Tibial nerve (tissue), 4 donors: ENCODE measurements at regions not wholly inside any gene's neighbourhood (a gene's known extent, or its start where the extent isn't known, plus 50 kb on each side); places are given as distances from the start of the nearest gene placed in this dataset.
"Not testable (repeated sequence)": the region's sequence is repeated elsewhere in the genome, so short reads cannot be mapped to it uniquely, and the experiment has no call there.

Experiments
- DNase-seq, 2 donors: peaks; one replicate each; pipeline ENCODE4 v3.0.0-alpha.2; 2019; ENCODE audit warnings: low spot score in 2 of 2
- H3K27ac ChIP-seq, 4 donors: fragments of 200-600 bp; sonication (generic) in 3 of 4; one replicate each; pipeline ENCODE4 v1.5.1; 2017 to 2019; ENCODE audit warnings: mild to moderate bottlenecking in 1 of 4
- H3K27me3 ChIP-seq, 2 donors: fragments of 200-600 bp; sonication (generic) in 1 of 2; one replicate each; pipeline versions ENCODE4 v1.5.1 to v1.6.0; 2017 to 2019
- H3K36me3 ChIP-seq, 3 donors: fragments of 200-600 bp; sonication (generic); one replicate each; pipeline ENCODE4 v1.5.1; 2018 to 2019
- H3K4me1 ChIP-seq, 4 donors: fragments of 200-600 bp; sonication (generic) in 3 of 4; one replicate each; pipeline ENCODE4 v1.5.1; 2017 to 2019
- H3K4me3 ChIP-seq, 4 donors: fragments of 200-600 bp; sonication (generic) in 3 of 4; one replicate each; pipeline ENCODE4 v1.5.1; 2017 to 2019; ENCODE audit warnings: mild to moderate bottlenecking in 1 of 4, moderate library complexity in 1 of 4
- H3K9me3 ChIP-seq, 4 donors: fragments of 200-600 bp; sonication (generic) in 3 of 4; one replicate each; pipeline ENCODE4 v1.5.1; 2017 to 2019
- CTCF ChIP-seq, 5 experiments: fragments of 200-600 bp in 3 of 5; fragments of 450-650 bp in 2 of 5; sonication (generic) in 3 of 5; IDR thresholded peaks; one replicate each; pipeline ENCODE4 v1.5.1; 2016 to 2019; ENCODE audit warnings: antibody characterized with exemption in 5 of 5, mild to moderate bottlenecking in 3 of 5, moderate library complexity in 2 of 5
- EP300 ChIP-seq, 2 donors: sonication (generic); formaldehyde crosslinking; IDR thresholded peaks; one replicate each; pipeline ENCODE4 v1.6.1; 2017; ENCODE audit warnings: antibody characterized with exemption in 2 of 2, mild to moderate bottlenecking in 1 of 2
- POLR2A ChIP-seq, 2 donors: fragments of 450-650 bp; IDR thresholded peaks; one replicate each; pipeline ENCODE4 v1.6.1; 2017; ENCODE audit warnings: antibody characterized with exemption in 2 of 2, mild to moderate bottlenecking in 2 of 2, moderate library complexity in 2 of 2
- WGBS, 2 donors: methylation state at CpG; one replicate each; pipeline ENCODE4 v1.1.5; 2018; 5-methylcytosine and 5-hydroxymethylcytosine counted together

GRCh38 chr5:91245074-91245452, 138.1 kb downstream of the ARRDC3 start:
- WGBS, 2 donors = 52 to 56% methylated on average over 3 of the region's 3 CpGs
- Histone ChIP-seq H3K27me3 (no peaks in the 10 kb centered on the region), H3K9me3 (peaks cover 0 to 22% (median 5%) of the 10 kb centered on the region in 4 donors), H3K4me1 (no peaks in the 10 kb centered on the region), H3K4me3 (no peak overlapping the region), H3K27ac (no peak overlapping the region), H3K36me3 (no peaks in the 10 kb centered on the region)
- TF ChIP-seq POLR2A (IDR thresholded peaks at IDR 0.05) = no peak
- no peak for TF ChIP-seq CTCF (IDR thresholded peaks at IDR 0.05)
- no peak for TF ChIP-seq EP300 (IDR thresholded peaks at IDR 0.05)
- no peak for DNase-seq

DNA sequence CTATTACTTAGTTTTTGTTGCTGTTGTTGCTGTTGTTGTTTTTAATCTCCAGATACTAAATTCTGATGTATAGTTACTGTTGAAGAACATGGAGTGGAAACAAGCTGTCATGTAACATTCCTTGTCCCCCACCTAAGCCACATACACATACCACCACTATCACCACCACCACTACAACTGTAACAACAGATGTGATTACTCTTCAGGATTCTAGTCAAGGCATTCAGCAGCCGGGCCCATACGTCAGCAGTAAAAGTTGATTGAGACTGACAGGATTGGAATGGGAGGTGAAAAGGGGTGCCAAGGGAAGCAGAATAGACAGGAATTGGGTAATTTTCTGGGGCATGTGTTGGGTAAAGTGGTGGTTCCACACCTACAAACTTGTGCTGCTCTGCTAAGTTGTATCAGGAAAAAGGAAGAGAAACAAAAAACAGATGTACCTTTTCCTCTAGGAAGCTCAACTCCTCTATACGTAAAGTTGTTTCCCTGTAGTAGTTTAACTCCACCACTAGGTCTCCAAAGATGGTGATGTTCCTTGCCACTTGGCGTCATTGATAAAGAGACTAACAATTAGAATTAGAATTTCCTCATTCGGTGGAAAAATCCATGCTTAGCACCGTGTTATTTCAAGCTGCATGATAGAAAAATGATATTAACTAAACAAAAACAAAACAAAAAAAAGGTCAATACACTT, 138.6 kb downstream of the ARRDC3 start:
- no peak for DNase-seq

DNA sequence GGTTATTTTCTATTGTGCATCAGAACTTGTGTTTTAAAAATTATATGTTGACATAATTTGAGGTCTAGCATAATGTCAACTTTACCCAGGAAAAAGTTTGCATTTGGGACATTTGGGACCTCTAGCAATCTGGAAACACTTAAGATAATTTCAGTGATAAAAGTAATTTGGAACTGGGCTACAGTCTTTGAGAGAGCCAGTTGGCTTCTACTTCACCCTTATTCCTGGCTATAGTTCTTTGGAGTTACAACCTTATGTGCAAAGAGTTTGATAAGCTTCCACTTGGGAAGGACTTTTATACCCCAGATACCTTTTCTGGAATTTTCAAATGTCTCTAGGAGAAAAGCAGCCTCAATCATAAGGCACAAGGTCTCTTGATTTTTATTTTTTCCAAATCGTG, 139.3 kb downstream of the ARRDC3 start:
- H3K9me3 ChIP-seq = peaks cover 0 to 17% (median 5%) of the 10 kb centered on the region in 4 donors
- H3K36me3 ChIP-seq = no peaks in the 10 kb centered on the region
- TF ChIP-seq EP300 (IDR thresholded peaks at IDR 0.05) (no peak), CTCF (IDR thresholded peaks at IDR 0.05) (no peak), POLR2A (IDR thresholded peaks at IDR 0.05) (no peak)
- WGBS, 2 donors = 50 to 78% methylated on average over 1 of the region's 1 CpG
- no peaks in the 10 kb centered on the region for H3K27me3 ChIP-seq
- no peaks in the 10 kb centered on the region for H3K4me1 ChIP-seq
- H3K27ac ChIP-seq = no peak overlapping the region
- H3K4me3 ChIP-seq = no peak overlapping the region
- DNase-seq = no peak

More for the DNA sequence above, 138.6 kb downstream of the ARRDC3 start:
- no peaks in the 10 kb centered on the region for H3K4me1 ChIP-seq
- H3K9me3 ChIP-seq = peaks cover 0 to 17% (median 5%) of the 10 kb centered on the region in 4 donors
- no peaks in the 10 kb centered on the region for H3K36me3 ChIP-seq
- no peak overlapping the region for H3K4me3 ChIP-seq
- TF ChIP-seq POLR2A (IDR thresholded peaks at IDR 0.05) (no peak), CTCF (IDR thresholded peaks at IDR 0.05) (no peak), EP300 (IDR thresholded peaks at IDR 0.05) (no peak)
- 89 to 90% methylated on average over 6 of the region's 6 CpGs for WGBS, 2 donors
- no peak overlapping the region for H3K27ac ChIP-seq
- no peaks in the 10 kb centered on the region for H3K27me3 ChIP-seq

DNA sequence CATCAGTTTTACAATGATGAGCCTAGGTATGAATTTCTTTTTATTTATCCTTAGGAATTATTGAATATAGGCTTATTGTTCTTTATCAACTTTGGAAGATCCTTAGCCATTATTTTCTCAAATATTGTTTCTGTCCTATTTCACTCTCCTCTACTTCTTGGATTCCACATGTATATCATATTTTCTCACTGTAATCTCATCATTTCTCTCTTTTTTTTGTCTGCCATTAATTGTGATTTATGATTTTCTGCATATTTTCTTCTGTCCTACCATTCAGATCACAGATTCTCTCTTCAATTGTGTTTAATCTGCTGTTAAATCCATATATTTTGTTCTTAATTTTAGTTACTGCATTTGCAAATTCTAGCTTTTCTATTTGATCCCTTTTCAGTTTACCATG, 139.8 kb downstream of the ARRDC3 start:
- Histone ChIP-seq H3K4me1 (no peaks in the 10 kb centered on the region), H3K4me3 (no peak overlapping the region), H3K27me3 (no peaks in the 10 kb centered on the region), H3K27ac (no peak overlapping the region), H3K9me3 (peaks cover 0 to 17% (median 5%) of the 10 kb centered on the region in 4 donors), H3K36me3 (no peaks in the 10 kb centered on the region)
- TF ChIP-seq EP300 (IDR thresholded peaks at IDR 0.05) (no peak), POLR2A (IDR thresholded peaks at IDR 0.05) (no peak), CTCF (IDR thresholded peaks at IDR 0.05) (no peak)
- no peak for DNase-seq

DNA sequence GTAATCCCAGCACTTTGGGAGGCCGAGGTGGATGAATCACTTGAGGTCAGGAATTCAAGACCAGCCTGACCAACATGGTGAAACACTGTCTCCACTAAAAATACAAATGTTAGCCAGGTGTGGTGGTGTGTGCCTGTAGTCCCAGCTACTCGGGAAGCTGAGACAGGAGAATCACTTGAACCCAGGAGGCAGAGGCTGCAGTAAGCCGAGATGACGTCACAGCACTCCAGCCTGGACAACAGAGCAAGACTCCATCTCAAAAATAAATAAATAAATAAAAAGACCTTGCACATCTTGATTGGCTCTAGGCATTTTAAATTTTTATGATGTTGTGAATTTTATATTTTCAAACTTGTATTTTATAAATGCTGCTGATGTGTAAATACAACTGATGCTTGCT, 141.7 kb downstream of the ARRDC3 start:
- not testable (repeated sequence) for H3K4me3 ChIP-seq, H3K27me3 ChIP-seq, H3K4me1 ChIP-seq, H3K36me3 ChIP-seq, DNase-seq, H3K27ac ChIP-seq
- H3K9me3 ChIP-seq = peaks cover 0 to 17% (median 5%) of the 10 kb centered on the region in 4 donors
- 92 to 94% methylated on average over 4 of the region's 4 CpGs for WGBS, 2 donors
